GM08714 (cell line): ENCODE measurements at regions not wholly inside any gene's neighbourhood (a gene's known extent, or its start where the extent isn't known, plus 50 kb on each side); places are given as distances from the start of the nearest gene placed in this dataset.
"Not testable (repeated sequence)": the region's sequence is repeated elsewhere in the genome, so short reads cannot be mapped to it uniquely, and the experiment has no call there.

ENCODE experiments used
- H3K4me3 ChIP-seq: fragments of 200-500 bp; sonication (Bioruptor generic); 2 replicates; pipeline ENCODE4 v1.5.1; 2014; ENCODE audit warnings: mild to moderate bottlenecking, low read length, inconsistent platforms
- ZNF274 ChIP-seq: IDR thresholded peaks from 2 replicates; pipeline ENCODE4 v1.6.1; 2012; ENCODE audit warnings: mild to moderate bottlenecking, low read depth, low read length

GRCh38 chr9:108265065-108265464, 590.7 kb downstream of the ACTL7B start:
- H3K4me3 ChIP-seq: no peak overlapping the region
- TF ChIP-seq ZNF274: no peak

- no peak for TF ChIP-seq ZNF274
- H3K4me3 ChIP-seq: no peak overlapping the region
Measured at GRCh38 chr9:108264093-108264492, 591.7 kb downstream of the ACTL7B start.

GRCh38 chr9:108262836-108263235, 593.0 kb downstream of the ACTL7B start:
- H3K4me3 ChIP-seq: no peak overlapping the region
- TF ChIP-seq ZNF274: no peak

- no peak overlapping the region for H3K4me3 ChIP-seq
- no peak for TF ChIP-seq ZNF274
Measured at GRCh38 chr9:108259917-108260675, 595.7 kb downstream of the ACTL7B start.

GRCh38 chr9:108258640-108259039, 597.1 kb downstream of the ACTL7B start:
- no peak for TF ChIP-seq ZNF274
- H3K4me3 ChIP-seq: no peak overlapping the region

- TF ChIP-seq ZNF274: no peak
- H3K4me3 ChIP-seq: no peak overlapping the region
Measured at GRCh38 chr9:108257382-108257781, 598.4 kb downstream of the ACTL7B start.

GRCh38 chr9:108254236-108254635, 601.5 kb downstream of the ACTL7B start:
- TF ChIP-seq ZNF274: no peak
- no peak overlapping the region for H3K4me3 ChIP-seq

- H3K4me3 ChIP-seq: not testable (repeated sequence)
Measured at GRCh38 chr9:108247391-108247790, 608.4 kb downstream of the ACTL7B start.

GRCh38 chr9:108245901-108246300, 609.9 kb downstream of the ACTL7B start:
- TF ChIP-seq ZNF274: no peak
- H3K4me3 ChIP-seq: no peak overlapping the region

- no peak for TF ChIP-seq ZNF274
- H3K4me3 ChIP-seq: no peak overlapping the region
Measured at GRCh38 chr9:108245331-108245730, 610.5 kb downstream of the ACTL7B start.

- H3K4me3 ChIP-seq: no peak overlapping the region
- TF ChIP-seq ZNF274: no peak
Measured at GRCh38 chr9:108244686-108245085, 611.1 kb downstream of the ACTL7B start.

- TF ChIP-seq ZNF274: no peak
Measured at GRCh38 chr9:108241384-108242073, 614.3 kb downstream of the ACTL7B start.

GRCh38 chr9:108239696-108240321, 616.0 kb downstream of the ACTL7B start:
- no peak overlapping the region for H3K4me3 ChIP-seq
- no peak for TF ChIP-seq ZNF274

More at GRCh38 chr9:108241384-108242073, 614.3 kb downstream of the ACTL7B start:
- no peak overlapping the region for H3K4me3 ChIP-seq

- no peak overlapping the region for H3K4me3 ChIP-seq
- no peak for TF ChIP-seq ZNF274
Measured at GRCh38 chr9:108235609-108236008, 620.2 kb downstream of the ACTL7B start.

- no peak for TF ChIP-seq ZNF274
Measured at GRCh38 chr9:108234811-108235210, 621.0 kb downstream of the ACTL7B start.

More at GRCh38 chr9:108234811-108235210, 621.0 kb downstream of the ACTL7B start:
- H3K4me3 ChIP-seq: no peak overlapping the region
